ENCODE measurements at regions not wholly inside any gene's neighbourhood (a gene's known extent, or its start where the extent isn't known, plus 50 kb on each side); places are given as distances from the start of the nearest gene placed in this dataset.

GRCh38 chr6:67814262-67814661 lies 820.8 kb upstream of the ADGRB3 start:
- no peak for TF ChIP-seq POLR2A (IDR thresholded peaks at IDR 0.05; ENCODE audit: control extremely low read depth in 1 of 2, low read depth in 2 of 2, low read length in 2 of 2)
- no peak for TF ChIP-seq CTCF (IDR thresholded peaks at IDR 0.05; ENCODE audit: control extremely low read depth in 1 of 3, insufficient read depth in 1 of 3, low read depth in 1 of 3, low read length in 3 of 3)
- no peak for TF ChIP-seq RNF2 (IDR thresholded peaks at IDR 0.05; ENCODE audit: borderline replicate concordance, low read depth, low read length, missing control alignments, poor library complexity, severe bottlenecking)
- TF ChIP-seq CHD1 (IDR thresholded peaks at IDR 0.05; ENCODE audit: low read depth, low read length), result no peak

Measured in H1 (cell line).